ENCODE measurements at regions not wholly inside any gene's neighbourhood (a gene's known extent, or its start where the extent isn't known, plus 50 kb on each side); places are given as distances from the start of the nearest gene placed in this dataset.

DNA sequence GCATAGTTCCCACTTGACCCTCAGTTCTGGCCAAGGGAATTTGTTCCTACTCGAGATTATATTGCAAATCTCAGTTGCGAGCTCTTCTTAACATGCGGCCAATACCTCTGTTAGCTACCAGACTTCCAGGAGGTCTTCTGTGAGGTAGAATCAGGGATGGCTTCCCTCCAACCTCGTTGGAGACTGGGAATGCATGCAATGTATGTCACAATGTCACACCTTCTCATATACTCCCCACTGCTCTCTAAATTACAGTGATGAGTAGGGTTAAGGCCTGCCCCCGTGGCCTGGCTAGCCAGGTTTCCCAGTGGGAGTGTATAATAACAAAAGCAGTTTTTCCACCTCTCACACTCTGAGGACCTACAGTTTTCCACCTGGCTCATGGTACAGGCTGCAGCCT lies 1962.5 kb downstream of the ARAP2 start:
- Mint-ChIP-seq H3K36me3 (no peaks in the 10 kb centered on the region), H3K4me3 (no peak overlapping the region), H3K27ac (no peak overlapping the region), H3K4me1 (no peaks in the 10 kb centered on the region), H3K27me3 (ENCODE audit: low read depth in 3 of 3) (peaks cover 0 to 1% (median 0%) of the 10 kb centered on the region in 3 donors), H3K9me3 (peaks cover 0 to 3% (median 2%) of the 10 kb centered on the region in 7 donors)
- 94% methylated on average over 2 of the region's 5 CpGs for WGBS (ENCODE audit: insufficient coverage)
- peaks cover 3% of the 10 kb centered on the region in 2 donors for H3K9me3 ChIP-seq (replicated peaks in 1 of 2; ENCODE audit: control insufficient read depth in 1 of 2, insufficient read depth in 1 of 2, low read length in 2 of 2)
- no peak overlapping the region for H3K4me3 ChIP-seq (replicated peaks in 1 of 3; ENCODE audit: low read depth in 2 of 3, low read length in 3 of 3)
- no peak overlapping the region for H3K27ac ChIP-seq (ENCODE audit: low read depth in 1 of 2, low read length in 2 of 2)
- H3K4me2 ChIP-seq (replicated peaks; ENCODE audit: extremely low read depth, low read length, poor library complexity, severe bottlenecking), result no peak overlapping the region
- no peaks in the 10 kb centered on the region for H3K79me2 ChIP-seq (ENCODE audit: insufficient read depth, low read length)
- no peak for DNase-seq
- H2AFZ ChIP-seq (ENCODE audit: insufficient read depth, low read depth, low read length, poor library complexity, severe bottlenecking), result no peak overlapping the region
- H3K9ac ChIP-seq (ENCODE audit: insufficient read depth, low read length, poor library complexity, severe bottlenecking), result no peak overlapping the region
- TF ChIP-seq, protein P1, sequence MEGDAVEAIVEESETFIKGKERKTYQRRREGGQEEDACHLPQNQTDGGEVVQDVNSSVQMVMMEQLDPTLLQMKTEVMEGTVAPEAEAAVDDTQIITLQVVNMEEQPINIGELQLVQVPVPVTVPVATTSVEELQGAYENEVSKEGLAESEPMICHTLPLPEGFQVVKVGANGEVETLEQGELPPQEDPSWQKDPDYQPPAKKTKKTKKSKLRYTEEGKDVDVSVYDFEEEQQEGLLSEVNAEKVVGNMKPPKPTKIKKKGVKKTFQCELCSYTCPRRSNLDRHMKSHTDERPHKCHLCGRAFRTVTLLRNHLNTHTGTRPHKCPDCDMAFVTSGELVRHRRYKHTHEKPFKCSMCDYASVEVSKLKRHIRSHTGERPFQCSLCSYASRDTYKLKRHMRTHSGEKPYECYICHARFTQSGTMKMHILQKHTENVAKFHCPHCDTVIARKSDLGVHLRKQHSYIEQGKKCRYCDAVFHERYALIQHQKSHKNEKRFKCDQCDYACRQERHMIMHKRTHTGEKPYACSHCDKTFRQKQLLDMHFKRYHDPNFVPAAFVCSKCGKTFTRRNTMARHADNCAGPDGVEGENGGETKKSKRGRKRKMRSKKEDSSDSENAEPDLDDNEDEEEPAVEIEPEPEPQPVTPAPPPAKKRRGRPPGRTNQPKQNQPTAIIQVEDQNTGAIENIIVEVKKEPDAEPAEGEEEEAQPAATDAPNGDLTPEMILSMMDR (IDR thresholded peaks at IDR 0.05), result no peak
- H3K36me3 ChIP-seq (replicated peaks in 1 of 2; ENCODE audit: control insufficient read depth in 1 of 2, insufficient read depth in 2 of 2, low read length in 2 of 2), result no peaks in the 10 kb centered on the region
- intact Hi-C loops (cut with micrococcal nuclease), result no loop called here
- H3K27me3 ChIP-seq (ENCODE audit: control insufficient read depth in 2 of 2, insufficient read depth in 2 of 2, low read length in 2 of 2), result no peaks in the 10 kb centered on the region
- H3K4me1 ChIP-seq (ENCODE audit: control insufficient read depth in 1 of 2, insufficient read depth in 2 of 2, low read length in 2 of 2), result no peaks in the 10 kb centered on the region
- H4K20me1 ChIP-seq (ENCODE audit: insufficient read depth, low read length), result no peaks in the 10 kb centered on the region

DNA sequence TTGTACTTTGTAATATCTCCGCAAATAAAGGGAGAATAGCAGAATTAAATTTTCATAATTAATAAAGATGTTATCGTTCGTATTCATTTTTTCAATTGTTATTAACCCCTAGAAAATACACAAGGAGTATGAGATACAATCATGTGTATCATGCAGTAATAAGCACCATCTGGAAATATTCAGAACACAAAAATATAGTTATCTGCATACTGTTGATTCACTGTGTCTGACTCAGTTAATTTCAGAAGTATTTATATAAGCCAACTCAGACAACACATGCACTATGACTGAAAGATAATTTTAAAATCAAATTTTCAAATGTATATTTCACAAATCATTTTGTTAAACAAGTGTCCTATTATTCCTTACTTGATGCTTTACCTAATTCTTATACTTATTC lies 1954.8 kb downstream of the ARAP2 start:
- no peak overlapping the region for H3K27ac Mint-ChIP-seq
- WGBS (ENCODE audit: insufficient coverage), result no CpG with 5 or more reads among the region's 3 CpGs
- peaks cover 0 to 2% (median 0%) of the 10 kb centered on the region in 3 donors for H3K27me3 Mint-ChIP-seq (ENCODE audit: low read depth in 3 of 3)
- Histone ChIP-seq H3K79me2 (ENCODE audit: insufficient read depth, low read length) (no peaks in the 10 kb centered on the region), H3K4me2 (replicated peaks; ENCODE audit: extremely low read depth, low read length, poor library complexity, severe bottlenecking) (no peak overlapping the region), H3K9ac (ENCODE audit: insufficient read depth, low read length, poor library complexity, severe bottlenecking) (no peak overlapping the region), H3K4me1 (ENCODE audit: control insufficient read depth in 1 of 2, insufficient read depth in 2 of 2, low read length in 2 of 2) (no peaks in the 10 kb centered on the region), H3K4me3 (replicated peaks in 1 of 3; ENCODE audit: low read depth in 2 of 3, low read length in 3 of 3) (no peak overlapping the region), H2AFZ (ENCODE audit: insufficient read depth, low read depth, low read length, poor library complexity, severe bottlenecking) (no peak overlapping the region), H3K27ac (ENCODE audit: low read depth in 1 of 2, low read length in 2 of 2) (no peak overlapping the region), H4K20me1 (ENCODE audit: insufficient read depth, low read length) (no peaks in the 10 kb centered on the region), H3K36me3 (replicated peaks in 1 of 2; ENCODE audit: control insufficient read depth in 1 of 2, insufficient read depth in 2 of 2, low read length in 2 of 2) (no peaks in the 10 kb centered on the region), H3K27me3 (ENCODE audit: control insufficient read depth in 2 of 2, insufficient read depth in 2 of 2, low read length in 2 of 2) (no peaks in the 10 kb centered on the region), H3K9me3 (replicated peaks in 1 of 2; ENCODE audit: control insufficient read depth in 1 of 2, insufficient read depth in 1 of 2, low read length in 2 of 2) (no peaks in the 10 kb centered on the region)
- DNase-seq, result no peak
- peaks cover 0 to 2% (median 0%) of the 10 kb centered on the region in 7 donors for H3K9me3 Mint-ChIP-seq
- intact Hi-C loops (cut with micrococcal nuclease), result no loop called here
- no peaks in the 10 kb centered on the region for H3K36me3 Mint-ChIP-seq
- no peaks in the 10 kb centered on the region for H3K4me1 Mint-ChIP-seq
- no peak overlapping the region for H3K4me3 Mint-ChIP-seq
- TF ChIP-seq, protein P1 (IDR thresholded peaks at IDR 0.05), result no peak
